Stomach (tissue), 8 donors: ENCODE measurements at regions not wholly inside any gene's neighbourhood (a gene's known extent, or its start where the extent isn't known, plus 50 kb on each side); places are given as distances from the start of the nearest gene placed in this dataset.

Experiments
- DNase-seq, 2 donors: peaks; one replicate each; pipeline versions ENCODE4 v3.0.0 to v3.0.0-alpha.2; 2013 to 2019
- H3K27ac ChIP-seq, 5 donors: fragments of 200-600 bp in 4 of 5; sonication (generic) in 4 of 5; one replicate each; pipeline ENCODE4 v1.5.1; 2013 to 2019; ENCODE audit warnings: mild to moderate bottlenecking in 1 of 5, moderate library complexity in 1 of 5
- H3K27me3 ChIP-seq, 3 donors: fragments of 200-600 bp; sonication (generic); one replicate each; pipeline ENCODE4 v1.5.1; 2017 to 2019; ENCODE audit warnings: mixed run types in 1 of 3
- H3K36me3 ChIP-seq, 4 donors: fragments of 200-600 bp; sonication (generic); 1 replicate in 3 of 4; 2 replicates in 1 of 4; pipeline ENCODE4 v1.5.1; 2016 to 2019
- H3K4me1 ChIP-seq, 4 donors: fragments of 200-600 bp; sonication (generic); one replicate each; pipeline ENCODE4 v1.5.1; 2016 to 2019
- H3K4me3 ChIP-seq, 4 donors: fragments of 200-600 bp; sonication (generic) in 3 of 4; one replicate each; pipeline ENCODE4 v1.5.1; 2016 to 2019; ENCODE audit warnings: mild to moderate bottlenecking in 1 of 4
- H3K9me3 ChIP-seq, 4 donors: fragments of 200-600 bp; sonication (generic); one replicate each; pipeline ENCODE4 v1.5.1; 2016 to 2019
- CTCF ChIP-seq, 7 experiments: fragments of 450-650 bp in 4 of 7; fragments of 200-600 bp in 3 of 7; sonication (generic) in 3 of 7; IDR thresholded peaks; one replicate each; pipeline ENCODE4 v1.5.1; 2016 to 2019; ENCODE audit warnings: antibody characterized with exemption in 7 of 7, control low read depth in 2 of 7, mild to moderate bottlenecking in 1 of 7
- EP300 ChIP-seq: sonication (generic); formaldehyde crosslinking; IDR thresholded peaks from one replicate; pipeline ENCODE4 v1.6.1; 2017; ENCODE audit warnings: antibody characterized with exemption
- POLR2A ChIP-seq, 4 donors: fragments of 450-650 bp; IDR thresholded peaks; one replicate each; pipeline ENCODE4 v1.6.1; 2016; ENCODE audit warnings: antibody characterized with exemption in 4 of 4, control low read depth in 2 of 4, mild to moderate bottlenecking in 1 of 4, moderate library complexity in 1 of 4
- POLR2AphosphoS5 ChIP-seq, 3 donors: sonication (generic); formaldehyde crosslinking; IDR thresholded peaks; one replicate each; pipeline ENCODE4 v1.6.1; 2016; ENCODE audit warnings: antibody characterized with exemption in 3 of 3
- WGBS, 5 donors: extraction: QIAGEN DNeasy Blood & Tissue Kit in 3 of 5; methylation state at CpG; one replicate each; pipeline versions ENCODE4 v1.1.5 to v1.1.7; 2013 to 2018; 5-methylcytosine and 5-hydroxymethylcytosine counted together
- intact Hi-C: fragments of 100-400 bp; cut with DNase I; formaldehyde crosslinking; loops from one replicate; pipeline ENCODE4 v1.15.1; 2023; ENCODE audit warnings: low total_unique reads
- donor health status: healthy with polysubstance abuse.
- donor health status: Bipolar disorder and iron deficiency.
- donor health status: healthy.

- H3K27ac ChIP-seq, result no peak overlapping the region
- no peaks in the 10 kb centered on the region for H3K27me3 ChIP-seq
- no peaks in the 10 kb centered on the region for H3K4me1 ChIP-seq
- no peak overlapping the region for H3K4me3 ChIP-seq
- intact Hi-C loops, result no loop called here
- DNase-seq, result peak in 1 of 2 donors; percentile 3
- H3K36me3 ChIP-seq, result no peaks in the 10 kb centered on the region
- TF ChIP-seq POLR2A (IDR thresholded peaks at IDR 0.05), result no peak
- TF ChIP-seq EP300, result no peak
- TF ChIP-seq POLR2AphosphoS5 (IDR thresholded peaks at IDR 0.05), result no peak
- no peak for TF ChIP-seq CTCF (IDR thresholded peaks at IDR 0.05)
- H3K9me3 ChIP-seq, result peaks cover 0 to 9% (median 0%) of the 10 kb centered on the region in 4 donors
- 84 to 96% (median 86%) methylated on average over 1 of the region's 1 CpG for WGBS, 5 donors
Observed at GRCh38 chr1:191970116-191970515, 188.1 kb upstream of the RGS18 start.

GRCh38 chr1:191971447-191971846 lies 186.8 kb upstream of the RGS18 start:
- peaks cover 0 to 9% (median 0%) of the 10 kb centered on the region in 4 donors for H3K9me3 ChIP-seq
- H3K27ac ChIP-seq, result no peak overlapping the region
- intact Hi-C loops, result no loop called here
- no peak for TF ChIP-seq CTCF (IDR thresholded peaks at IDR 0.05)
- no peak for TF ChIP-seq POLR2A (IDR thresholded peaks at IDR 0.05)
- no peak for TF ChIP-seq EP300
- no peak for TF ChIP-seq POLR2AphosphoS5 (IDR thresholded peaks at IDR 0.05)
- H3K27me3 ChIP-seq, result no peaks in the 10 kb centered on the region
- no peaks in the 10 kb centered on the region for H3K4me1 ChIP-seq
- WGBS, 5 donors, result 84 to 87% (median 84%) methylated on average over 3 of the region's 3 CpGs
- H3K4me3 ChIP-seq, result no peak overlapping the region
- DNase-seq, result no peak
- no peaks in the 10 kb centered on the region for H3K36me3 ChIP-seq

- no peak for DNase-seq
- intact Hi-C loops, result no loop called here
- peaks cover 0 to 9% (median 0%) of the 10 kb centered on the region in 4 donors for H3K9me3 ChIP-seq
- TF ChIP-seq POLR2AphosphoS5 (IDR thresholded peaks at IDR 0.05) (no peak), CTCF (IDR thresholded peaks at IDR 0.05) (no peak), EP300 (no peak), POLR2A (IDR thresholded peaks at IDR 0.05) (no peak)
- no peak overlapping the region for H3K4me3 ChIP-seq
- H3K4me1 ChIP-seq, result no peaks in the 10 kb centered on the region
- H3K27ac ChIP-seq, result no peak overlapping the region
- 54 to 77% (median 60%) methylated on average over 2 of the region's 2 CpGs for WGBS, 5 donors
- H3K36me3 ChIP-seq, result no peaks in the 10 kb centered on the region
- no peaks in the 10 kb centered on the region for H3K27me3 ChIP-seq
Observed at GRCh38 chr1:191974004-191974403, 184.3 kb upstream of the RGS18 start.

GRCh38 chr1:191977874-191978506 lies 180.3 kb upstream of the RGS18 start:
- TF ChIP-seq EP300, result no peak
- TF ChIP-seq CTCF (IDR thresholded peaks at IDR 0.05), result no peak
- no peak for TF ChIP-seq POLR2AphosphoS5 (IDR thresholded peaks at IDR 0.05)
- TF ChIP-seq POLR2A (IDR thresholded peaks at IDR 0.05), result no peak

More at GRCh38 chr1:191977874-191978506, 180.3 kb upstream of the RGS18 start:
- intact Hi-C loops, result no loop called here
- Histone ChIP-seq H3K4me3 (no peak overlapping the region), H3K9me3 (peaks cover 0 to 23% (median 6%) of the 10 kb centered on the region in 4 donors), H3K27me3 (no peaks in the 10 kb centered on the region), H3K36me3 (no peaks in the 10 kb centered on the region), H3K27ac (no peak overlapping the region), H3K4me1 (no peaks in the 10 kb centered on the region)
- 79 to 95% (median 94%) methylated on average over 1 of the region's 1 CpG for WGBS, 5 donors
- no peak for DNase-seq
